ENCODE measurements at regions not wholly inside any gene's neighbourhood (a gene's known extent, or its start where the extent isn't known, plus 50 kb on each side); places are given as distances from the start of the nearest gene placed in this dataset.
"Not testable (repeated sequence)": the region's sequence is repeated elsewhere in the genome, so short reads cannot be mapped to it uniquely, and the experiment has no call there.

GRCh38 chr7:29619111-29619510 is 55.5 kb downstream of the PRR15 start:
- no peak for DNase-seq

GRCh38 chr7:29619848-29620555 is 56.4 kb downstream of the PRR15 start:
- DNase-seq, result no peak

- DNase-seq, result no peak
Measured at GRCh38 chr7:29620556-29620930, 56.9 kb downstream of the PRR15 start.

GRCh38 chr7:29622335-29623265 is 59.0 kb downstream of the PRR15 start:
- no peak for DNase-seq

GRCh38 chr7:29623973-29624372 is 60.3 kb downstream of the PRR15 start:
- DNase-seq, result no peak

- DNase-seq, result no peak
Measured at GRCh38 chr7:29626730-29627129, 63.1 kb downstream of the PRR15 start.

GRCh38 chr7:29627631-29628030 is 64.0 kb downstream of the PRR15 start:
- DNase-seq, result no peak

- no peak for DNase-seq
Measured at GRCh38 chr7:29629507-29629906, 65.9 kb downstream of the PRR15 start.

GRCh38 chr7:29635067-29636008 is 71.7 kb downstream of the PRR15 start:
- not testable (repeated sequence) for DNase-seq

GRCh38 chr7:29636009-29636351 is 72.3 kb downstream of the PRR15 start:
- DNase-seq, result no peak

GRCh38 chr7:29637374-29637773 is 73.7 kb downstream of the PRR15 start:
- DNase-seq, result no peak

GRCh38 chr7:29638841-29639240 is 75.2 kb downstream of the PRR15 start:
- not testable (repeated sequence) for DNase-seq

- DNase-seq, result no peak
Measured at GRCh38 chr7:29639386-29639785, 75.8 kb downstream of the PRR15 start.

- no peak for DNase-seq
Measured at GRCh38 chr7:29639886-29640595, 76.4 kb downstream of the PRR15 start.

GRCh38 chr7:29641651-29642050 is 78.0 kb downstream of the PRR15 start:
- DNase-seq, result no peak

- no peak for DNase-seq
Measured at GRCh38 chr7:29642494-29643155, 79.0 kb downstream of the PRR15 start.

GRCh38 chr7:29646116-29646515 is 82.5 kb downstream of the PRR15 start:
- not testable (repeated sequence) for DNase-seq

GRCh38 chr7:29647020-29647654 is 83.5 kb downstream of the PRR15 start:
- DNase-seq, result no peak

GRCh38 chr7:29647691-29648210 is 84.1 kb downstream of the PRR15 start:
- DNase-seq, result not testable (repeated sequence)

- no peak for DNase-seq
Measured at GRCh38 chr7:29649028-29649716, 85.5 kb downstream of the PRR15 start.
